Calu3 (cell line): ENCODE measurements at regions not wholly inside any gene's neighbourhood (a gene's known extent, or its start where the extent isn't known, plus 50 kb on each side); places are given as distances from the start of the nearest gene placed in this dataset.

Experiments used
- BruUV-seq: library from RNA; stranded (reverse); fragments of 400-500 nt; replicated peaks from 2 replicates; lab custom pipeline; 2021; lab: Mats Ljungman, UMichigan
- CTCF ChIA-PET: fragments of 300-600 bp; sonication (Branson Sonifier 250); formaldehyde crosslinking; loops from one replicate; lab custom pipeline; 2022; ENCODE audit warnings: antibody characterized with exemption; lab: Charles Lee
- DNase-seq: peaks from one replicate; pipeline ENCODE4 v3.0.0; 2022
- H3K27ac Mint-ChIP-seq: one replicate; pipeline ENCODE4 v1.8.0; 2022; ENCODE audit warnings: mixed read lengths; ENCODE audit not compliant: unreplicated experiment
- H3K27me3 Mint-ChIP-seq: one replicate; pipeline ENCODE4 v1.8.0; 2022; ENCODE audit warnings: mixed read lengths; ENCODE audit not compliant: unreplicated experiment
- H3K36me3 Mint-ChIP-seq: one replicate; pipeline ENCODE4 v1.8.0; 2022; ENCODE audit warnings: mild to moderate bottlenecking, moderate library complexity, mixed read lengths; ENCODE audit not compliant: insufficient read depth, unreplicated experiment
- H3K4me1 Mint-ChIP-seq: one replicate; pipeline ENCODE4 v1.8.0; 2022; ENCODE audit warnings: mild to moderate bottlenecking, low read depth, mixed read lengths; ENCODE audit not compliant: unreplicated experiment
- H3K4me3 Mint-ChIP-seq: one replicate; pipeline ENCODE4 v1.8.0; 2022; ENCODE audit warnings: mild to moderate bottlenecking, low read depth, moderate library complexity, mixed read lengths; ENCODE audit not compliant: unreplicated experiment
- H3K9me3 Mint-ChIP-seq: one replicate; pipeline ENCODE4 v1.8.0; 2022; ENCODE audit warnings: low read depth, mixed read lengths; ENCODE audit not compliant: unreplicated experiment
- intact Hi-C: fragments of 100-400 bp; cut with micrococcal nuclease; formaldehyde crosslinking; loops from one replicate; pipeline ENCODE4 v1.10.0; 2022; ENCODE audit not compliant: unreplicated experiment
- TF ChIP-seq, protein P1 (sequence below): fragments of 200-600 bp; IDR thresholded peaks from one replicate; pipeline ENCODE4 v1.8.0; 2022; ENCODE audit warnings: antibody characterized with exemption; ENCODE audit not compliant: unreplicated experiment

GRCh38 chr13:48874165-48874564 lies 101.5 kb upstream of the FNDC3A start:
- intact Hi-C loops, result no loop called here
- no TSS peak for BruUV-seq
- CTCF ChIA-PET, result no interaction called here
- H3K36me3 Mint-ChIP-seq, result no peaks in the 10 kb centered on the region
- H3K9me3 Mint-ChIP-seq, result no peaks in the 10 kb centered on the region
- H3K27me3 Mint-ChIP-seq, result no peaks in the 10 kb centered on the region
- no peak for DNase-seq
- no peak overlapping the region for H3K27ac Mint-ChIP-seq
- no peaks in the 10 kb centered on the region for H3K4me1 Mint-ChIP-seq
- TF ChIP-seq, protein P1, sequence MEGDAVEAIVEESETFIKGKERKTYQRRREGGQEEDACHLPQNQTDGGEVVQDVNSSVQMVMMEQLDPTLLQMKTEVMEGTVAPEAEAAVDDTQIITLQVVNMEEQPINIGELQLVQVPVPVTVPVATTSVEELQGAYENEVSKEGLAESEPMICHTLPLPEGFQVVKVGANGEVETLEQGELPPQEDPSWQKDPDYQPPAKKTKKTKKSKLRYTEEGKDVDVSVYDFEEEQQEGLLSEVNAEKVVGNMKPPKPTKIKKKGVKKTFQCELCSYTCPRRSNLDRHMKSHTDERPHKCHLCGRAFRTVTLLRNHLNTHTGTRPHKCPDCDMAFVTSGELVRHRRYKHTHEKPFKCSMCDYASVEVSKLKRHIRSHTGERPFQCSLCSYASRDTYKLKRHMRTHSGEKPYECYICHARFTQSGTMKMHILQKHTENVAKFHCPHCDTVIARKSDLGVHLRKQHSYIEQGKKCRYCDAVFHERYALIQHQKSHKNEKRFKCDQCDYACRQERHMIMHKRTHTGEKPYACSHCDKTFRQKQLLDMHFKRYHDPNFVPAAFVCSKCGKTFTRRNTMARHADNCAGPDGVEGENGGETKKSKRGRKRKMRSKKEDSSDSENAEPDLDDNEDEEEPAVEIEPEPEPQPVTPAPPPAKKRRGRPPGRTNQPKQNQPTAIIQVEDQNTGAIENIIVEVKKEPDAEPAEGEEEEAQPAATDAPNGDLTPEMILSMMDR, result no peak
- H3K4me3 Mint-ChIP-seq, result no peak overlapping the region

DNA sequence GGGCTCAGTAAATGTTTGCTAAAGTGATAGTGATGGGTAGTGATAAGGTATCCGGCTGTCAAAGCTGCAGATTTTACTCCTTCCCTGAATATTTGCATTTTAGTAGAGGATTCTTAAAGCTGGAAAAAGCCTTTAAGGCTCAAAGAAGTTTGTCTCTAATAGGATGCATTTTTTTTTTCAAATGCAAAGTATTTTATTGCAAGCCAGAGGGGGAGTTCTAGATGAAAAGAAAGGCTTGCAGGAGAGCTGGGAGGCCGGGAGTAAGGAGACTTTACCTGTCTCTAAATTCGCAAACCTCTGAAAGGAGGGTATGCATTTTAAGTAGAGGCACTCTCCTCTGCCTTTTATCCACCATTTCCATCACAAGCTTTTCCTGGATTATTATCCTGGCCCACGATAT lies 100.7 kb upstream of the FNDC3A start:
- no peaks in the 10 kb centered on the region for H3K36me3 Mint-ChIP-seq
- no peaks in the 10 kb centered on the region for H3K4me1 Mint-ChIP-seq
- TF ChIP-seq, protein P1, result no peak
- intact Hi-C loops, result no loop called here
- no peak overlapping the region for H3K4me3 Mint-ChIP-seq
- no peak for DNase-seq
- H3K9me3 Mint-ChIP-seq, result no peaks in the 10 kb centered on the region
- H3K27me3 Mint-ChIP-seq, result no peaks in the 10 kb centered on the region
- H3K27ac Mint-ChIP-seq, result no peak overlapping the region
- CTCF ChIA-PET, result no interaction called here
- no TSS peak for BruUV-seq

GRCh38 chr13:48876289-48876688 lies 99.4 kb upstream of the FNDC3A start:
- Mint-ChIP-seq H3K36me3 (no peaks in the 10 kb centered on the region), H3K9me3 (no peaks in the 10 kb centered on the region), H3K4me3 (no peak overlapping the region), H3K27me3 (no peaks in the 10 kb centered on the region), H3K4me1 (no peaks in the 10 kb centered on the region), H3K27ac (no peak overlapping the region)
- intact Hi-C loops, result no loop called here
- CTCF ChIA-PET, result no interaction called here
- TF ChIP-seq, protein P1, result no peak
- no peak for DNase-seq
- BruUV-seq, result no TSS peak

GRCh38 chr13:48879432-48879831 lies 96.3 kb upstream of the FNDC3A start:
- H3K36me3 Mint-ChIP-seq, result no peaks in the 10 kb centered on the region
- TF ChIP-seq, protein P1, result no peak
- no peak for DNase-seq
- no peaks in the 10 kb centered on the region for H3K4me1 Mint-ChIP-seq
- no peak overlapping the region for H3K4me3 Mint-ChIP-seq
- CTCF ChIA-PET, result no interaction called here
- BruUV-seq, result no TSS peak
- no peak overlapping the region for H3K27ac Mint-ChIP-seq
- H3K27me3 Mint-ChIP-seq, result no peaks in the 10 kb centered on the region
- no peaks in the 10 kb centered on the region for H3K9me3 Mint-ChIP-seq
- intact Hi-C loops, result no loop called here
